Upper lobe of left lung (tissue), 4 donors: ENCODE measurements at regions not wholly inside any gene's neighbourhood (a gene's known extent, or its start where the extent isn't known, plus 50 kb on each side); places are given as distances from the start of the nearest gene placed in this dataset.

Experiments
- CTCF ChIP-seq, 6 experiments: fragments of 450-650 bp in 4 of 6; fragments of 200-600 bp in 2 of 6; sonication (generic) in 2 of 6; IDR thresholded peaks; one replicate each; pipeline ENCODE4 v1.5.1; 2016 to 2019; ENCODE audit warnings: antibody characterized with exemption in 6 of 6
- POLR2A ChIP-seq, 4 donors: fragments of 450-650 bp; IDR thresholded peaks; one replicate each; pipeline ENCODE4 v1.5.1; 2016 to 2017; ENCODE audit warnings: antibody characterized with exemption in 4 of 4, mild to moderate bottlenecking in 2 of 4

- TF ChIP-seq CTCF (IDR thresholded peaks at IDR 0.05) (no peak), POLR2A (IDR thresholded peaks at IDR 0.05) (no peak)
Measured at GRCh38 chr7:110541962-110542361, 549.0 kb upstream of the LRRN3 start.
